ENCODE measurements at regions not wholly inside any gene's neighbourhood (a gene's known extent, or its start where the extent isn't known, plus 50 kb on each side); places are given as distances from the start of the nearest gene placed in this dataset.

DNA sequence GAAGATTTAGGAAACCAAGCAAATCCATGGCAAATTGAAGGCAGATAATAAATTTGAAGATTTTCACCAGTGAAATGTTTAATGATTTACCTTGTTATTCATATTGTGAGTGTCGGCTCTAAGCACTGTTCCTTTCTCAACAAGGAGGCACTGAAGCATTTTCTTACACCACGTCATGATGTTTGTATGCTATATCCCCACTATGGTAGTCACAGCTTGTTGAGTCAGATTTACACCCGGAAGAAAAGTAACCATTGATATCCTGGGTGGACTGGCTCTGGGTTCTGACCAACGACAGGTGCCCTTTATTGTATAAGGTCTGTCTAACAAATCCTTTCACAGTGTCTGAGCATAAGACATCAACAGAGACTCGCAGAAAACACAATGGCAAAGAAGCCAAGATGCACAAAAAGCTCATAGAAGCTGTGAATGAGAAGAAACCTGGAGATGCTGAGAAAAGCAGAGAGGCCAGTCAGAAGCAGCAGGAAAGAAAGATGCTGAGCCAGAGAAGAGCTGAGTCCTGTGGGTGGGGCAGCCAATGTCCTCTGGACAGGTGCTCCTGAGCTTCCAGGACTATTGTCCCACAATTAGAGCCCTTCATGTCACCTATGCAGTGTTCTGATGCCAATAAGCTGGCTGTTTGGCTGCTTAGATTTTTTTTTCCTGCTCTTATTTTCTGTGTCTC lies 49.7 kb upstream of the ARHGAP5 start:
- DNase-seq = no peak

Measured in stimulated activated CD4-positive, alpha-beta T cell treated with anti-CD3 and anti-CD28 coated beads, Interleukin-1b, Interleukin-23, amount 100 ng/mL, for 48 hours (primary cell).